ENCODE measurements at regions not wholly inside any gene's neighbourhood (a gene's known extent, or its start where the extent isn't known, plus 50 kb on each side); places are given as distances from the start of the nearest gene placed in this dataset.
"Not testable (repeated sequence)": the region's sequence is repeated elsewhere in the genome, so short reads cannot be mapped to it uniquely, and the experiment has no call there.

DNA sequence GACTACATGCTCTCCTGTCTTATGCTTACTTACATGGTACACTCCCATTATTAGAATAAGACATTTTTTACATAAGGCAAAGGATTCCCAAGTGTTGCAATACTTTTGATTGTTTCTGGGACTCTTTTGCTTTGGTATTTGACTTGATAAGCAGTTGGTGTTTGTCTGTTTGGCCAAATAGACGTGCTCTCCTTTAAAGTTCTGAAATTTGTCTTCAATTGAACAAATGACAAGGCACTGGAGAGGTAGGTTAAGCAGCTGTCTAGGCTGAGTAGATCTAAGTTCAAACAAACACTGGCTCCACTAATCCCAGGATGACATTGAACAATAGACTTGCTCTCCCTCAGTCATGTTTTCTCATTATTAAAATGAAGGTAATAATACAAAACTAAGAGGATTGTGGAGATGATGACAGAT lies 430.5 kb downstream of the STK39 start:
- no peak for TF ChIP-seq POLR2AphosphoS5 (IDR thresholded peaks at IDR 0.05)
- no peak for TF ChIP-seq POLR2A (IDR thresholded peaks at IDR 0.05)
- TF ChIP-seq, protein P1, sequence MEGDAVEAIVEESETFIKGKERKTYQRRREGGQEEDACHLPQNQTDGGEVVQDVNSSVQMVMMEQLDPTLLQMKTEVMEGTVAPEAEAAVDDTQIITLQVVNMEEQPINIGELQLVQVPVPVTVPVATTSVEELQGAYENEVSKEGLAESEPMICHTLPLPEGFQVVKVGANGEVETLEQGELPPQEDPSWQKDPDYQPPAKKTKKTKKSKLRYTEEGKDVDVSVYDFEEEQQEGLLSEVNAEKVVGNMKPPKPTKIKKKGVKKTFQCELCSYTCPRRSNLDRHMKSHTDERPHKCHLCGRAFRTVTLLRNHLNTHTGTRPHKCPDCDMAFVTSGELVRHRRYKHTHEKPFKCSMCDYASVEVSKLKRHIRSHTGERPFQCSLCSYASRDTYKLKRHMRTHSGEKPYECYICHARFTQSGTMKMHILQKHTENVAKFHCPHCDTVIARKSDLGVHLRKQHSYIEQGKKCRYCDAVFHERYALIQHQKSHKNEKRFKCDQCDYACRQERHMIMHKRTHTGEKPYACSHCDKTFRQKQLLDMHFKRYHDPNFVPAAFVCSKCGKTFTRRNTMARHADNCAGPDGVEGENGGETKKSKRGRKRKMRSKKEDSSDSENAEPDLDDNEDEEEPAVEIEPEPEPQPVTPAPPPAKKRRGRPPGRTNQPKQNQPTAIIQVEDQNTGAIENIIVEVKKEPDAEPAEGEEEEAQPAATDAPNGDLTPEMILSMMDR (IDR thresholded peaks at IDR 0.05 in 8 of 11, conservative IDR thresholded peaks at IDR 0.05 in 3 of 11): no peak
- Histone ChIP-seq H3K27me3 (replicated peaks in 1 of 7) (no peaks in the 10 kb centered on the region), H3K4me3 (no peak overlapping the region), H3K4me1 (no peaks in the 10 kb centered on the region), H3K36me3 (no peaks in the 10 kb centered on the region), H3K9me3 (no peaks in the 10 kb centered on the region), H3K27ac (no peak overlapping the region)
- no peak for DNase-seq
- intact Hi-C loops (cut with DNase I; ENCODE audit: low total_unique reads): no loop called here
- 26 to 59% (median 34%) methylated on average over 1 of the region's 1 CpG for WGBS, 5 donors

DNA sequence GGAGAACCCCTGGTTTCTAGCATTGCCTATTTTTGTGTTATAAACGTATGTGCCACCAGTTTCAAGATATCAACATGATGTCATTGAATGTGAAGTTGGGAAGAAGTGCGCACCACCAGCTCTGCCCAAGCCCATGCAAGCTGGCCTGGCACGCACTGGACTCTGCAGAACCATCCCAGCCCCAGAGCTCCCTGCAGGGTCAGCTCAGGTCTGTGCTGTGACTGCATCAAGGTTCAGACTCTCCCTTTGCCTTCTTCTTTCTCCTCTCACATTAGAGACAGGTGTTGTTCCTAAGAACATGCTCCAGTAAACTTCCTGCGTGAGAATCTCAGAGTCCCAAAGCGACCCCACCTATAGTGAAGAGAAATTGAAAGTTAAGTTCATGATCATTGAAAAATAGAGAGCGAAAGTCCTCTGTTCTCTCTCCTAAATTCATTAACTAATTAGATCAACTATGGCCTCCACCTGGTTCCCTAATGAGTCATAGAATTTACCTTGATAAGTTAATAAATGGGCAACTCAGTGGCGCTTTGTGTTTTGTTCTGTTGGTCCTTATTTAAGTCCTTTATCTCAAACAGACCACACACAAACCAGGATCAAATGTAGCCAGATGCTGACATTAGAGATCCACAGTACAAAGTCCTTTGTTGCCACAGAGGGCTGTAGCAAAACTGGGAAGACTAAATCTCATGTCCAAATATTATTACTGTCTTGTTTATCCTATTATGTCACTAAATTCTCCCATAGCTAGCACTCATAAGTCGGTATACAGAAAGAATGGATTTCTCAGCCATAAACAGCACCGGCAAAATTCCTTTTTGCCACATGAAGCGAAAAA lies 432.3 kb downstream of the STK39 start:
- peaks cover 0 to under 1% (median 0%) of the 10 kb centered on the region in 8 donors for H3K9me3 ChIP-seq
- WGBS, 5 donors: 84 to 89% (median 86%) methylated on average over 10 of the region's 10 CpGs
- intact Hi-C loops (cut with DNase I; ENCODE audit: low total_unique reads): no loop called here
- H3K27me3 ChIP-seq (replicated peaks in 1 of 7): no peaks in the 10 kb centered on the region
- no peak for DNase-seq
- no peaks in the 10 kb centered on the region for H3K4me1 ChIP-seq
- H3K27ac ChIP-seq: no peak overlapping the region
- no peak for TF ChIP-seq POLR2A (IDR thresholded peaks at IDR 0.05)
- TF ChIP-seq POLR2AphosphoS5 (IDR thresholded peaks at IDR 0.05): no peak
- TF ChIP-seq, protein P1 (IDR thresholded peaks at IDR 0.05 in 8 of 11, conservative IDR thresholded peaks at IDR 0.05 in 3 of 11): no peak
- H3K4me3 ChIP-seq: no peak overlapping the region
- H3K36me3 ChIP-seq: no peaks in the 10 kb centered on the region

DNA sequence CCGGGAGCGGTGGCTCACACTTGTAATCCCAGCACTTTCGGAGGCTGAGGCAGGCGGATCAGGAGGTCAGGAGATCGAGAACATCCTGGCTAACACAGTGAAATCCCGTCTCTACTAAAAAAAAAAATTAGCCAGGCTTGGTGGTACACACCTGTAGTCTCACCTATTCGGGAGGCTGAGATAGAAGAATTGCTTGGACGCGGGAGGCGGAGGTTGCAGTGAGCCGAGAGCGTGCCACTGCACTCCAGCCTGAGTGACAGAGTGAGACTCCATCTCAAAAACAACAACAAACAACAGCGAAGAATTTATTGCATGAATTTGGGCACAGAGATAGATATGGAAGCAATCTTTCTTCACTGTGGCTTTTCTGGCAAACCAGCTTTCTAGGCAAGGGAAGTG lies 432.9 kb downstream of the STK39 start:
- intact Hi-C loops (cut with DNase I; ENCODE audit: low total_unique reads): not testable (repeated sequence)
- whole genome bisulfite sequencing, 5 donors: 90 to 95% (median 94%) methylated on average over 13 of the region's 13 CpGs

DNA sequence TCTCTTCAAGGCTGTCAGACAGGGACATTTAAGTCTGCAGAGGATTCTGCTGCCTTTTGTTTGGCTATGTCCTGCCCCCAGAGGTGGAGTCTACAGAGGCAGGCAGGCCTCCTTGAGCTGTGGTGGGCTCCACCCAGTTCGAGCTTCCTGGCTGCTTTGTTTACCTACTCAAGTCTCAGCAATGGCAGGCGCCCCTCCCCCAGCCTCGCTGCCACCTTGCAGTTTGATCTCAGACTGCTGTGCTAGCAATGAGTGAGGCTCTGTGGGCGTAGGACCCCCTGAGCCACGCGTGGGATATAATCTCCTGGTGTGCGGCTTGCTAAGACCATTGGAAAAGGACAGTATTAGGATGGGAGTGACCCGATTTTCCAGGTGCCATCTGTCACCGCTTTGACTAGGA lies 437.6 kb downstream of the STK39 start:
- H3K36me3 ChIP-seq; H3K9me3 ChIP-seq; intact Hi-C loops (cut with DNase I; ENCODE audit: low total_unique reads); H3K4me3 ChIP-seq; H3K27ac ChIP-seq; H3K4me1 ChIP-seq; DNase-seq; H3K27me3 ChIP-seq (replicated peaks in 1 of 7): not testable (repeated sequence)
- WGBS, 5 donors: 72 to 90% (median 85%) methylated on average over 5 to 9 of the region's 9 CpGs

More for the DNA sequence above, 432.9 kb downstream of the STK39 start:
- not testable (repeated sequence) for DNase-seq; H3K4me3 ChIP-seq; H3K9me3 ChIP-seq; H3K4me1 ChIP-seq; H3K27ac ChIP-seq; H3K27me3 ChIP-seq (replicated peaks in 1 of 7); H3K36me3 ChIP-seq

DNA sequence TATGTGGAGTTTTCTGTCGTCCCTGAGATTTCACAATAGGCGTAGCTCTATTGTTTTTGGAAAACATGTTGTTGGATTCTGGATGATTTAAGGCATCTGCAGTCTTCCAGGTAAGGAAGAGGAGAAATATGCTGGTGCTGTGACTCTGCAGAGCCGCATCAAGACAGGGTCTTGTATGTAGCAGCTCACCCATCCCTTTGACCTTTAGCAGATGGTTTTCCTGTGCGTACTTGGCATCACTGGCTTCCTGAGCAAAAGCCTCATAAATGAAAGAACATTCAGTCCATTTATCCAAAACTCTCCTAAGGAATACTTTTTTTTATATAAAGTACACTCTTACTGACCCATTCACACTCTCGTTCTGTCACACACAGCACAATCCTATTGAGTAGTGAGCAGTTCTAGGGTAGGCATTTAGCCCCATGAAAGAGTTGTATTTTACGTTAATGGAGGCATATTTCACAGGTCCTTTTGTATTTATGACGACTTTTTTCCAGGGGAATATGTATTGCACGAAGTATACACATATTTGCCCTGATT lies 443.9 kb downstream of the STK39 start:
- TF ChIP-seq POLR2A (IDR thresholded peaks at IDR 0.05) (no peak), POLR2AphosphoS5 (IDR thresholded peaks at IDR 0.05) (no peak)
- TF ChIP-seq, protein P1 (IDR thresholded peaks at IDR 0.05 in 8 of 11, conservative IDR thresholded peaks at IDR 0.05 in 3 of 11): no peak
- WGBS, 5 donors: 78 to 89% (median 80%) methylated on average over 8 of the region's 8 CpGs
- no peak overlapping the region for H3K27ac ChIP-seq
- no peaks in the 10 kb centered on the region for H3K27me3 ChIP-seq (replicated peaks in 1 of 7)
- H3K4me3 ChIP-seq: no peak overlapping the region
- intact Hi-C loops (cut with DNase I; ENCODE audit: low total_unique reads): no loop called here
- peaks cover 0 to 6% (median 2%) of the 10 kb centered on the region in 8 donors for H3K9me3 ChIP-seq
- no peak for DNase-seq
- no peaks in the 10 kb centered on the region for H3K36me3 ChIP-seq
- H3K4me1 ChIP-seq: no peaks in the 10 kb centered on the region
